NCI-H82 treated with DMSO at 0.1 percent for 48 hours (cell line): ENCODE measurements at regions not wholly inside any gene's neighbourhood (a gene's known extent, or its start where the extent isn't known, plus 50 kb on each side); places are given as distances from the start of the nearest gene placed in this dataset.

Experiments used
- DNase-seq: peaks from one replicate; lab custom pipeline; 2025; ENCODE audit not compliant: unreplicated experiment; lab: John Stamatoyannopoulos, UW

GRCh38 chr14:58812050-58812910 is 174.5 kb downstream of the DACT1 start:
- DNase-seq: no peak

- DNase-seq: no peak
Measured at GRCh38 chr14:58813745-58814144, 176.0 kb downstream of the DACT1 start.

- DNase-seq: no peak
Measured at GRCh38 chr14:58814466-58814865, 176.7 kb downstream of the DACT1 start.

GRCh38 chr14:58815161-58815701 is 177.5 kb downstream of the DACT1 start:
- DNase-seq: no peak

DNA sequence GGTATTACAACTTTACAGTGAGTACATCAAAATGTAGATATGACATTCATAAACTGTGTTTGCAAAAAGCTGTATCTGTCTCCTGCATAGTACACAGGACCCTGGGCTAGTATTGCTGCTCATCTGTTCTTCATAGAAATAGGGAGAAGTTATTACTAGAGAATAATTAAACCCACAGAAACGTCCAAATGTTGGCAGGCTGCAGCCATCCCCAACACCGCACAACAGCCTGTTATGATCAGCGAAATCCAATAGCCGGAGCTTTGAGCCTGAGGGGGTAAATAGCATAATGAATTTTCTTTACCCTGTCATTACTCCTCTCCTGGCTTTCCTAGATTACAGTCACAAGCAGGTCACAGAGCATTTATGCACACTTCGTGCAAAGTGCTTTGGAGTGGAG is 178.0 kb downstream of the DACT1 start:
- no peak for DNase-seq

DNA sequence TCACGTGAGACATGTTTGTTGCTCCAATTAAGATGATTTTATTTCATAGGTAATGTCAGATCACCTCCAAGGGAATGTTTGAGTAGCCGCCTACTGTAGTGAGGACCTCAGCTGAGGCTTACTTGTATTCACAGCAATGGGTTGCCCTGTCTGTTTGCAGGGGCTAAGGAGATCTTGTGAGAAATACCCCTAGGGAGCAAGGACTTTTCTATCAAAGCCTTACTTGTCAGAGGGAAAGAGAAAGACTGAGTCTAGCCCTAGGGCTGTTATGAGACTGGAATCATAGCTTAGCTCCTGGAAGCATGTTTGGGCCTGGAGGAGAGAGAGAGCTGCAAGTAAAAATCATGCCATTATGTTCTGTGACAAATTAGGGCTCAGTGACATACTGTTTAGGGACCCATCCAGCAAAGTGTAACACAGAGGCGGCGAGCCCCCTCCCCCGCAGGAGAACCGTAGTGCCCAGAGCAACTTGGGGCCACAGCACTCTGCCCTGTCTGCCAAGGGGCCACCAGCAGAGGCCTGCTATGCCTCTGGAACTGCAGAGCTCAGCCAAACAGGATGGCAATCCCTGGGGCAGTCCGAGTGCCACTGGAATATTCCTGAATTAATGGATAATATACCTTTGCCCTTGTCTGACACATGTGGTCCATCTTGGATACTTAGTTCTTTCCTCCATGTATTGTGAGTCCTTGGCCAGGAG is 178.8 kb downstream of the DACT1 start:
- no peak for DNase-seq

- DNase-seq: no peak
Measured at GRCh38 chr14:58817846-58818245, 180.1 kb downstream of the DACT1 start.

GRCh38 chr14:58820032-58820431 is 182.3 kb downstream of the DACT1 start:
- no peak for DNase-seq

DNA sequence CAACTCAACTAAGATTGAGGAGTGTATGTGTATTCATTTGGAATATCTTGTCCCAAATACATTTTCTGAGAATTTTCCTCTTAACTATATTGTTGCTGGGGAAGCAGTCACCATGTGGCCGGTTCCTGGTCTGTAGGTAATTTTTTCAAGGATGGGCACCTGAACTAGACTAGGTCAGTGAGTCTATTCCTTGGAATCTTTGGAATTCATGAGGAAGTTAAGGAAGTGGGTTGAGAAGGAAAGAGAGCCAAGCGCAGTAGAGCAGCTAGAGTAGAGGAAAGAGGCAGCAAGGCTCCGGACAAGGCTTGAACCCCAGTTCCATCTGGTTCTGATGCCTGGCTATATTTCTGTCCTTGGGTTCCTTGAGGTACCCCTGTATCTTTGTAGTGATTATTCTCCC is 183.7 kb downstream of the DACT1 start:
- DNase-seq: no peak

GRCh38 chr14:58822856-58823255 is 185.1 kb downstream of the DACT1 start:
- no peak for DNase-seq

GRCh38 chr14:58823312-58823711 is 185.6 kb downstream of the DACT1 start:
- DNase-seq: no peak

DNA sequence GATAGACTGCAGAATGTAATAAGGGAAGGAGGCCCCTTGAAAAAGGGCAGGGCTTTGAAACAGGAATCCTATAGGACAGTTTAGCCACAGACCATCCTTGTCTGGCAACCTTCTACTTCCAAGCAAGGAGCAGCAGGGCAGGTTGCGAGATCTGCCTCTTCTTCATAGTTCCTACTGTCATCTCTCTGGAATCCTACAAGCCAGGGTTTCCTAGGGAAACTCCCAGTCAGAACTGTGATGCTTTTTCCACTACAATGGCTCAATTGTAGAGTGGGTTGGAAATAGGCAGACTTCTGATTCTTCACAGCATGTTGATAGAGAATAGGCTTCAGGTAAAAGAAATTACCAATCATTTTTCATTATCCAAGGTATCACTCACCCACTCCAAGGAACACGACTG is 186.3 kb downstream of the DACT1 start:
- no peak for DNase-seq

DNA sequence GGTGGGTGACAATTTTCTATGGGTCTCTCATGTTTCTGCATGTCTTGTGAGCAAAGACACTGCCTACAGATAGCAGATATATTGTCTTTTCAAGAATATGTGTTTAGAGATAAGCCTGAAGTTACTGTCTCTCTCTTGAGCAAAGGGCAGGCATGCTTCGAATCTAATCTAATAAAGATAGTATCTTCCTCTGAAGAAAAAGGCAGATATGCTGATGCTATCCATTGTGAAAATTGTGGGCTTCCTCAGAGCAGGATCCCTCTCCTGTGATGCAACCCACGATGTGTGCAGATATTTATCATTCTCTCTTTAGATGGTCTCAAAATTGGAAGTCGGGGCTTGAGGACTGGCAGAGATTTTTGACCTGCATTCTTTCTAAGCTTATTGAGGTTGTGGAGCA is 187.0 kb downstream of the DACT1 start:
- DNase-seq: no peak

DNA sequence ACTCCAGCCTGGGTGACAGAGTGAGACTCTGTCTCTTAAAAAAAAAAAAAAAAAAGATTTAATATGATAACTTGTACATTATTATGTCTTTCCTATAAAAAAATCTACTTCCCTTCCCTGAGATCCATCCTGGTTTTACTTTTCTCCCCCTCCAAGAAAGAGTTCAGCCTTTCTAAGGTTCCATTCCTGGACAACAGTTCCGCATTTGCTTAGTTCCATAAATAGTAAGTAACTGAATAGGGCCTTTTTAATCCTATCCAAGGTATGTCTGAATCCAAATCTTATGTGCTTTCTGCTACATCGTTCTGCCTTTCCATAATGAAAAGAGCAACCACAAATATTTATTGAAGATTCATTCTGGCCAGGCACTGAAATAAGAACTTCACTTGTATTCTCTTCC is 187.8 kb downstream of the DACT1 start:
- DNase-seq: no peak

DNA sequence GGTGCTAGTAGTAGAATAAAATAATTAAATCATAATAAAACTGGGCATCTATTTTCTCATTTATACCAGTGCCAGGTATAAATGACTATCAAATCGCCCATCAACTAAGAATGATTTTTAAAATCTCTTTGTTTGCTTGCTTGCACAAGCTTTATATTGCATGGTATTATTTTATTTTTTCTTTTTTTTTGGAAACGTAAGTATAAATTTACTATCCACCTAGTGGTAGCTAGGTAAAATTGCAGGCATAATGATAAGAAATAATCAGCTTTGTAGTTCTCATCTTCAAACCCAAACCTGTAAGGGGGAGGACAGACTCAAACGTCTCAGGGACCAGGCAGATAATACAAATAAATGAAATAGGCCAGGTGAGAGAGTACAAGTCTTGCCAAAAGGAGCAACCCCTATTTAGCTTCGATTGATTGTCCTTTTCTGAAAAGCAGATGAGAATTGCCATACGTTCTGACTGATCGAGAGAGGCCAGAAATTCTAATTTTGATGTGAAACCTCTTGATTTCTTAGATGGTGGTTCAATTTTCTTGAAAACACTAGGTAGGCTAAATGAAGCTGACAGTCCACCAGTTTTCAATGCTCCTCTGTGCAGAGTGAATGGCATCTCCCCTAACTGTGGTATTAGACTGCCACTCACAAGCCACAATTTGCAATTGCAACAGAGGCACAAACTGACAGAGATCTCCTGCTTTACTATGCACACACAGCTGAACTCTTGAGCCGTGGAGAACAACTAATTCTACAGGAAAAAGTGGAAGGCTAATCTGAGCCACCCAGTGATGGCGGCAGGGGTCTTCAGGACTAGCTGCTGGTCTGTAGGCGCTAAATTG is 189.3 kb downstream of the DACT1 start:
- no peak for DNase-seq

DNA sequence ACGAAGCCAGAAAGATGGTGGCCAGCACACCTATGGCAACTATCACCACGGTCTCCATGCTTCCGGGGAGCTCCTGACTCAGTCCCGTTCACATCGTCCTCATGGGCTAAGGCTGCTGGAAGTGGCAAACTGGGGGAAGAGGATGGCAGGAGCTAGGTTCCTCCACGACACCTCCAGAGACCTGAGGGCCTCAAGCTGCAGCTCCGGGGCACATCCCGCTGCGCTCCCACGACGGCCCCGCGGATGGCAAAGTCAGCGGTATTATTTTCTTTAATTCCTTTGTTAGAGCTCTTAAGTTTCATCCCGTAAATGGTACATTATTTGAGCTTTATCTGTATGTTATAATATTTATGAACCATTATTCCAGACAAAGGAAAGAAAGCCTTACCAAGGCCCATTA is 190.5 kb downstream of the DACT1 start:
- no peak for DNase-seq

GRCh38 chr14:58829594-58829993 is 191.8 kb downstream of the DACT1 start:
- DNase-seq: no peak

DNA sequence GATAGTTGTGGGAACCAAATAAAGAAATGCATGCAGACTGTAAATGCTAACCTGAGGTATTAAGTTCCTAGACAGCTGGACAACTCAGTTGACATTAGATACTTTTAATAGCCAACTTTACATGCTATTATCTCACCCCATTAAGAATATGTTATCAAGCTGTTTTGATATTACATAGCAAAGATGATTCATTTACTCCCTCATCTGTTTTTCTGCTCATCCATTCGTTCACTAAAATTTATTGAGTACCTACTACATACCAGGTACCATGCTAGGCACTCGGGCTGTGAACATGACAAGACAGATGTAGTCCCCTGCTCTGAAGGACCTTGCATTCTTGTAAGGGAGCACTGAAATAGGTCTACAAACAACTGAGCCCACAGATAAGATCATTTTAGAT is 192.4 kb downstream of the DACT1 start:
- DNase-seq: no peak

GRCh38 chr14:58832095-58832521 is 194.3 kb downstream of the DACT1 start:
- DNase-seq: no peak

GRCh38 chr14:58833634-58834378 is 196.0 kb downstream of the DACT1 start:
- no peak for DNase-seq
